ENCODE measurements at regions not wholly inside any gene's neighbourhood (a gene's known extent, or its start where the extent isn't known, plus 50 kb on each side); places are given as distances from the start of the nearest gene placed in this dataset.

GRCh38 chr6:65776332-65776731 is 69.3 kb upstream of the EYS start:
- peak; percentile 41 for TF ChIP-seq CTCF (IDR thresholded peaks at IDR 0.05; ENCODE audit: poor library complexity)
- no peak for TF ChIP-seq EZH2 (IDR thresholded peaks at IDR 0.05; ENCODE audit: borderline replicate concordance)

All from hepatocyte (in vitro differentiated cells).